ENCODE measurements at regions not wholly inside any gene's neighbourhood (a gene's known extent, or its start where the extent isn't known, plus 50 kb on each side); places are given as distances from the start of the nearest gene placed in this dataset.

GRCh38 chr2:15996536-15997423, 56.4 kb downstream of the MYCN start:
- CTCF ChIA-PET = no interaction called here
- H3K9me3 Mint-ChIP-seq (ENCODE audit: low read depth, unreplicated experiment) = peaks cover 5% of the 10 kb centered on the region
- intact Hi-C loops (cut with micrococcal nuclease; ENCODE audit: unreplicated experiment) = no loop called here
- no peaks in the 10 kb centered on the region for H3K4me1 Mint-ChIP-seq (ENCODE audit: low read depth, unreplicated experiment)
- no peak for TF ChIP-seq CTCF (IDR thresholded peaks at IDR 0.05; ENCODE audit: unreplicated experiment)
- H3K36me3 Mint-ChIP-seq (ENCODE audit: insufficient read depth, unreplicated experiment) = no peaks in the 10 kb centered on the region
- H3K27me3 Mint-ChIP-seq (ENCODE audit: unreplicated experiment) = no peaks in the 10 kb centered on the region
- DNase-seq = no peak
- H3K4me3 Mint-ChIP-seq (ENCODE audit: low read depth, unreplicated experiment) = no peak overlapping the region
- no peak overlapping the region for H3K27ac Mint-ChIP-seq (ENCODE audit: unreplicated experiment)
- BruUV-seq (replicated peaks) = no TSS peak

Measured in Calu3 (cell line).